Hematopoietic multipotent progenitor cell (in vitro differentiated cells): ENCODE measurements at regions not wholly inside any gene's neighbourhood (a gene's known extent, or its start where the extent isn't known, plus 50 kb on each side); places are given as distances from the start of the nearest gene placed in this dataset.
"Not testable (repeated sequence)": the region's sequence is repeated elsewhere in the genome, so short reads cannot be mapped to it uniquely, and the experiment has no call there.

ENCODE experiments used
- DNase-seq, 3 donors: peaks; one replicate each; pipeline ENCODE4 v3.0.0-alpha.2; 2011 to 2015; ENCODE audit warnings: low read depth in 2 of 3, low spot score in 2 of 3

DNA sequence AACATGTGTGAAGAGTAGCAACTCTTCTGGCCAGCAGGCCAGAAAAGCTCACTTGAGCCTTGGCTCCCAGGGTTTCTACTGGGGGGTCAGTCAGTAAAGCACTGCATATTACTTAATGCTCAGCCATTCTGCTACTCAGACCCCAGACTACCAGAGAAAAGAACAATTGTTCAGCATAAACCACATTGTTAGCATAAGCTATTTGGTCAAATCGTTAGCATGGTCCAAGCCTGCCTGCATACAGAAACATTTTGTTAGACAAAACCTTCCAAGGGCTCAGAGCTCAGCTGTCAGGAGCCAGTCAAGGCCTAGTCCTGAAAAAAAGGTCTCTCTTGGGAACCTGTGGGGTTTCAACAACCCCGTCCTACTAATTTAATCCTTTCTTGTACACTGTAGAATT lies 449.3 kb downstream of the PRR16 start:
- no peak for DNase-seq

DNA sequence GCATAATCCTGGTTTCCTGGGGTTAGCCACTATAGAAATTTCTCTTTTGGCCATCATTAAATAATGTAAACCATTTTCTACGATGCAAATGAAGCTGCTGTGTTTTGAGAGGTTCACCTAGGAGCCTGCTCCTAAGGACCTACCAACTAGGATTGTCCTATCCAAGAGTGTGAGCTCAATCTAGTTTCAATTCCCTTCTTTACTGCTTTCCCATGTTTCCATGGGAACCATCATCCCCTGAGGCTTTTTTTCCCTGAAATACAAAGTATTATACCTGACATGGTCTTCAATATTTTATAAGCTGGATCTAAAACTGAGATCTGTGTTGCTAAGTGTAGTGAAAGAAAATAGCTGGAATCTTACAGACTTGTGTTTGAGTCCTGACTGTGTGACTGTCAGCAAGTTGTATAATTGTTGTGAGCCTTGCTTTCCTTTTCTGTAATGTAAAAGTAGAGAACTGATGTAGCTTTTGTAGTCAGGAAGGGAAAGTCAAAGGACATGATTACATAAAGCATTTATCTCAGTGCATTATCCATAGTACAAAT lies 453.2 kb downstream of the PRR16 start:
- no peak for DNase-seq

DNA sequence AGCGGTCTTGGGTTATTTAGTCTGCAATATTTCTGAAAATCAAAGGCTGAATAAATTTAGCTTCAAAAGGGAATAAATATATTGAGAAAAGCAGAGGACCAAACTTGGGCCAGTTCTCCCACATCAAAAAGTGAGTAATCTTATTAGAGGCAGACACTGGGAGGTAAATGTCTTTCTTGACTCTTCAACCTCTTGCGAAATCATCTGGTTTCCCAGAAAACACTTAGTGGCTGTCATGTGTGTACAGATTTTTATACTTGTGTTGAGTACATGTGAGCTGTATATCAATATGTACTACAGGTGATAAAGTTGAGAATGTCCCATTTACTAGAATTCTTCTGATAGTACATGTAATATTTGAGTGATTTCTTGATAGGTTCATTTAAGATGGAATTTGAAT lies 454.9 kb downstream of the PRR16 start:
- DNase-seq = no peak

DNA sequence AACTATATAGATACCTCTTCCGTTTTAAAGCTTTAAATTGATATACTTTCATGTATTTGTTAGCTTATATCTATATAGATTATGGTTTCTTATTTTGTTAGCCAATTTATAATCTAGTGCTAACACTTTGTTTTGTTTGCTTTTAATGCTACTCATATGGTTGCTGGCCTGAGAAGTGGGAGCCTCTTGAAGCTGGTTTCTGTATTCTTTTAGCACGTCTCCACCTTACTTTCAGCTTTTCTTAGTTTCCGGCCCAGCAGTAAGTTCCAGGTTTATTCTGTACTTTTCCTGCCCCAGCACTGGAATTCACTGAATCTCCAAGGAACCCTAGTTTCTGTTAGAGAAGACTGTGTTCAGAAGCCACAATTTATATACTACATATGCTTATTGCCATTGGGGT lies 458.9 kb downstream of the PRR16 start:
- no peak for DNase-seq

DNA sequence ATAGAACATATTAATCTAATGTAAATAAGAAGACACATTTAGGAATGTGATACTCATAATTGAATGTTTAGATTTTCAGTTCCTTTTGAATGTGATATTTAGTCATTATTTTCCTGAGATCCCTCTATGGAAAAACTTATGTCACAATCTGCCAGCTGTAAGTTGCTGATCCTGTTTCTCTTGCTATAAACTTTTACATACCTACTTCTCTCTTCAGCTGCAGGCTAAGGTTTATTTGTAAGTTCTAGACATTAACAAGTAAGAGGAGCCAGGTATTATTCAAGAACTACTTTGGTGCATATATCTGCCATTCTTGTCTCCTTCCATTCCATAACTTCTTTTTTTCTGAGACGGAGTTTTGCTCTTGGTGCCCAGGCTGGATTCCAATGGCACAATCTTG lies 462.4 kb downstream of the PRR16 start:
- no peak for DNase-seq

DNA sequence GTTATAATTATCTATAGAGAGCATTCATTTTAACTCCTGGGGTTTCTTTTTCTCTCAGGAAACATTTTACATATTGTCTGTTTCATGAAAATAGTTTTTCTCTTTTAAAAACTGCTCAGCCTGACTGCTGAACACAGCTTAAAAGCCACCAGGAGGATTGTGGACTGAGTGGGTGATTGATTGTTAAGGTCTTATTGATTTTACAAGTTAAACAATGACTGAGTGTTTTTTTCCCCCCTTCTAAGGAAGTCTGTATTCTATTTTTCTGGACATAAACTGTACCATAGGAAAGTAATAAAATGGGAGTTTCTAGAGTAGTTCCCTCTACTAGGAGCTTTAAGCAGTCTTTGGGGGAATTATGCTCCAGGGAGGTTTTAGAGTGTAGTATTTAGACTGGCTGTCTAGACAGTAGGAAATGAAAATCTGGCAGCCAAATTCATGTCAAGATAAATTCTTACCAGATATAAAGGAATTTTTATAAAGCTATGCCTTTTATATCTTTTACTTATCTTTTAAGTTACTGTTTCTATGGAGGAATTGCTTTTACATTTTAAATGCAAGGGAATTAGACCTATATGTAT lies 463.9 kb downstream of the PRR16 start:
- no peak for DNase-seq

GRCh38 chr5:120932480-120932879 lies 468.4 kb downstream of the PRR16 start:
- DNase-seq = no peak

DNA sequence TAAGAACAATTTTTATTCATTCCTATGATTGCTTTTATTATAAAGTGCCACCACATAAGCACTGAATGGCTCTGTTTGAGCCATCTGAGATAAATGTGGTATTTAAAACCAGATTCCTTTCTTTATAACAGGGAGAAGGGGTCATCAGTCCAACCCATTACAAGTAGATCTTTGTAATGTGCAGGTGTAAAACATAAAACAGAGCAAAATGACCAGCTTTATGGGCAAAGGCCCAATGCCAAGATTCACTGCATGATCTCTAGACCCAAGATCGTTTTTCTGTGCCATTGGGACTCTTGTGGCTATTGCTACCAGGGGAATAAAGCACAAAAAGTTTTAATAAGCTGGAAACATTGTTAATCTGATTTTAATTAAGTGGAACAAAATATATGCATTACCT lies 469.9 kb downstream of the PRR16 start:
- DNase-seq = no peak

DNA sequence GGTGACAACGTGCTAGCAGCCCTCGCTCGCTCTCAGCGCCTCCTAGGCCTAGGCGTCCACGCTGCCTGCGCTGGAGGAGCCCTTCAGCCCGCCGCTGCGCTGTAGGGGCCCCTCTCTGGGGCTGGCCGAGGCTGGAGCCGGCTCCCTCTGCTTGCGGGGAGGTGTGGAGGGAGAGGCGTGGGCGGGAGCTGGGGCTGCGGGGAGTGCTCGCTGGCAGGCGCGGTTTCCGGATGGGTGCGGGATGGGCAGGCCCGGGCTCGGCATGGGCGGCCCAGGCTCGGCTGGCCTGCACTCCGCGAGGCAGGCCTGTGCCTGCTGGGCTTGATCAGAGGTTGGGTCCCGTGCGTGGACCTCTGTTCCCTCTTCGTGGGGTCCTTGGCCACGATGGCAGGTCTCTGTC lies 472.6 kb downstream of the PRR16 start:
- DNase-seq = no peak

- no peak for DNase-seq
Measured at GRCh38 chr5:120938604-120939003, 474.5 kb downstream of the PRR16 start.

DNA sequence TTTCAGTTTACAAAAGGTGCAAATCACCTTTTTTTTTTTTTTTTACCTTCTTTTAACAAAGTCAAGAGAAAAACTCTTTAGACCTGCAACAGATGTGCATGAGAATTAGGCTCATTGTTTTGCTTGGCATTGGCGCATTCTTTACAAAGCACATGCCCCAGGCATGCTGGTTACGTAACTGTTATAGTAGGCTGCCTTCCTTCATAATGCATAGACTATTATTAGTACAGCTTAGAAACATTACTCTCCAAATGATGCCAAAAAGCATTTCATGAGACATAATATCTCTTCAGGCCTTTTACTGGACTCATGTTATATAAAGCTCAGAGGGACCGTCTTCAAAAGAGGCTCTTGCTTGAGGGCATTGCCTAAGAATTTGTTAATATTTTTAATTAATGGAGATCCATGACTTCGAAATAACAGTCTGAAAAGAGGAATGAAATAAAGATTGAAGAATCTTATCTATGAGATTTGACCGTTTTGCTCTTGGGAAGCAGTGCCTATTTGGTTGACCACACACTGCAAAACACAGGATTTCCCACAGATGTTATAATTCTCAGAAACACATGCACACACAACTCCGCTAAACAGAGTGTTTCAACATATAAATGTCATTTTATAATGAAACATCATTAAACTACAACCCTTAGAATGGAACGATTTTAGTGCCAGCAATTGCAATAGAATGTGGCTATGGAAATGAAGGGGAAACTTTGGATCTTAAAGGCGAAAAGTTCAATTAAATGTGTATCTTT lies 478.7 kb downstream of the PRR16 start:
- DNase-seq = no peak

DNA sequence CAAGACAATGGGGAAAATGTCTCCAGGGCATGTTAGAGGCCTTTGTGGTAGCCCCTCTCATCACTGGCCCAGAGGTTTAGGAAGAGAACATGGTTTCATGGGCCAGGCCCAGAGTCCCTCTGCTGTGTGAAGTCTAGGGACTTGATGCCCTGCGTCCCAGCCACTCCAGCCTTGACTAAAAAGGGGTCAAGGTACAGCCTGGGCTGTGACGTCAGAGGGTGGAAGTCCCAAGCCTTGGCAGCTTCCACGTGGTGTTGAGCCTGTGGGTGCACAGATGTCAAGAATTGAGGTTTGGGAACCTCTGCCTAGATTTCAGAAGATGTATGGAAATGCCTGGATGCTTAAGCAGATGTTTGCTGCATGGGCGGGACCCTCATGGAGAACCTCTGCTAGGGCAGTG lies 485.5 kb downstream of the PRR16 start:
- not testable (repeated sequence) for DNase-seq

GRCh38 chr5:120953445-120953844 lies 489.3 kb downstream of the PRR16 start:
- DNase-seq = not testable (repeated sequence)

DNA sequence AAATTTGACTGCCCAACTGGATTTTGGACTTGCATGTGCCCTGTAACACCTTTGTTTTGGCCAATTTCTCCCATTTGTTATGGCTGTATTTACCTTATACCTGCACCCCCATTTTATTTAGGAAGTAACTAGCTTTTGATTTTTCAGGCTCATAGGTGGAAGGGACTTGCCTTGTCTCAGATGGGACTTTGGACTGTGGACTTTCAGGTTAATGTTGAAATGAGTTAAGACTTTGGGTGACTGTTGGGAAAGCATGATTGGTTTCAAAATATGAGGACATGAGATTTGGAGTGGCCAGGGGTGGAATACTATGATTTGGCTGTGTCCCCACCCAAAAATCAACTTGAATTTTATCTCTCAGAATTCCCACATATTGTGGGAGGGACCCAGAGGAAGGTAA lies 490.2 kb downstream of the PRR16 start:
- DNase-seq = no peak

DNA sequence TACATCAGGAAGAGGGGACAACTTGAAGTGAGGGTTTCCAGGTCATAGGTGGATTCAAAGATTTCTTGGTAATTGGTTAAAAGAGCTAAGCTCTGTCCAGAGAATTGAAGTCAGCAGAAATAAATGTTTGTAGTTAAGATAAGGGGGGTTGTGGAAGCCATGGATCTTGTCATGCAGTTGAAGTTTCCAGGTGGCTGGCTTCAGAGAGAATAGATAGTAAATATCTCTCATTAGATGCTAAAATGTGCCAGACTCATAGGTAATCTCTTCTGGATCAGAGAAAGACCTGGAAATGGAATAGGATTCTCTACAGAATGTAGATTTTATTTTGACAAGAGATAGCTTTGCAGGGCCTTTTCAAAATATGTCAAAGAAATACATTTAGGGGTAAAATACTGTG lies 491.7 kb downstream of the PRR16 start:
- no peak for DNase-seq

DNA sequence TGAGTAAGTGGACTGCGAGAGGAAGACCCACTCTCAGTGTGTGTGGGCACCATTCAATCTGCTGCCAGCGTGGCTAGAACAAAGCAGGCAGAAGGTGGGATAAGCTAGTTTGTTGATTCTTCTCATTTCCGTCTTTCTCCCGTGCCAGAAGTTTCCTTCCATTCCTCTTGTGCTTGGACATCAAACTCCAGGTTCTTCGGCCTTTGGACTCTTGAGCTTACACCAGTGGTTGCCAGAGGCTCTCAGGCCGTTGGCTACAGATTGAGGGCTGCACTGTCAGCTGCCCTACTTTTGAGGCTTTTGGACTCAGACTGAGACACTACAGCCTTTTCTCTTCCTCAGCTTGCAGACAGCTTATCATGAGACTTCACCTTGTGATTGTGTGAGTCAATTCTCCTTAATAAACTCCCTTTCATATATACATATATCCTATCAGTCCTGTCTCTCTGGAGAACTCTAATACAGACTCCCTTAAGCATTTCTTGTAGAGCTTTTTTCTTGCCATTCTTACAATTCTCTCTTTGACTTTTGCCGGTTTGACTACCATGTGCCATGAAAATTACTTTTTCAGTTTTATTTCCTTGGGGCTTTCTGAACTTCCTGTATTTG lies 494.9 kb downstream of the PRR16 start:
- no peak for DNase-seq

GRCh38 chr5:120960510-120960909 lies 496.4 kb downstream of the PRR16 start:
- no peak for DNase-seq

DNA sequence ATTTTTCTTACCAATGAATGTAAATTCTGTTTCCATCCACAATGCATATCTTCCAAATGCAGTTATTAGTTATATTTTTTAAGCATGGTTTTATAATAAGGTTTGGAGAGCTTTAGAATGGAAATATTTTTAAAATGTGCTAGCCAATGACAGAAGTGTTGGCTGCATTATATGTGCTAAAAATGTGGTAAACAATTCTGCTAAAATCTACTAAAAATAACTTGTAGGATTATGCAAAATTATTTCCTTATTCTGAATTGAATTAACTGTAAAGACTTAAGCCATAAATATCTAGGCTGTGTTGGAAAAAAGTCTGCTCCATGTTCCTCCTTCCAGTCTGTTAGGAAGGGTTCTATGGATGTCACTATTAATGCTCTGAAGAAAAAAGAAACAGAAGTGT lies 503.3 kb downstream of the PRR16 start:
- no peak for DNase-seq

- DNase-seq = no peak
Measured at GRCh38 chr5:120974690-120975089, 510.6 kb downstream of the PRR16 start.

DNA sequence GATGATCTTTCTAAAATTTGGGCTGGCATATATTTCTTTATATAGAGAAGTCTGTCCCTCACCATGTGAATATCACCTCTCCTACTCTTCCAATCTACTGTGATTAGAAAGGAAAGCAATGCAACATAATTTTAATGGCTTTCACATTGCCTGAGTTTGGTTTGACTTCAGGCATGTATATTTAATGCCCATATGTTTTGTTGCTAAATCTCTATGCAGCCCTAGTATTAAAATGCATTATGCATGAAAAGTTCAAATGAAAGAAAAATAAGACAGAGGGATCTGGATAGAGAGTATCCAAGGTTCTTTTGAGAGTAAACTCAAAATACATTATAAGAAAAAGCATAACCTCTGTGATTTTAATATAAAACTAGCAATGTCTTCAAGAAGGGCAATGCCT lies 518.3 kb downstream of the PRR16 start:
- no peak for DNase-seq

DNA sequence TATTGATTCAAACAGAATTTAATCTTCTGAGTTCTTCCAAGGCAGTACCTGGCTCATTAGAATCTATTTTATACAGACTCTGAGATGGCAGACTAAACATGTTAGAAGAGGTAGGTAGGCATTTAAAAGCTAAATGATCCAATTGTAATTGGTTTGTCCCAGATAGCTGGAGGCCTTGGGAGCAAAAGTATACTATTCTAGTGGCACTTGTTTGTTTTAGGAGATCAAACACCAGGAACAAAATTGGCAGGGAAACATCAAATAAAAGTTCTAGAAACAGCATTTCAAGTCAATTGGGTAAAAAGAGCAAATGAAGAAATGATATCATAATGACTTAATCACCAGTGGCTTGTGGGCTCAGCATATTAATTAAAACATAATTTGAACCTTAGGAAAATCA lies 521.4 kb downstream of the PRR16 start:
- no peak for DNase-seq

GRCh38 chr5:120988491-120988890 lies 524.4 kb downstream of the PRR16 start:
- no peak for DNase-seq
